GM12891 (cell line): ENCODE measurements at regions not wholly inside any gene's neighbourhood (a gene's known extent, or its start where the extent isn't known, plus 50 kb on each side); places are given as distances from the start of the nearest gene placed in this dataset.
"Not testable (repeated sequence)": the region's sequence is repeated elsewhere in the genome, so short reads cannot be mapped to it uniquely, and the experiment has no call there.

Experiments used
- DNase-seq: peaks from one replicate; pipeline ENCODE4 v3.0.0; 2011; ENCODE audit warnings: low spot score; ENCODE audit not compliant: insufficient read length
- FAIRE-seq: peaks from 2 replicates; lab custom pipeline; 2011; peaks lifted over from hg19 to GRCh38; lab: Jason Lieb, UNC
- PAX5 ChIP-seq: IDR thresholded peaks from 2 replicates; pipeline ENCODE4 v1.6.1; 2011; ENCODE audit warnings: low read length, moderate library complexity, mild to moderate bottlenecking; ENCODE audit not compliant: insufficient read depth, severe bottlenecking
- POLR2A ChIP-seq: IDR thresholded peaks from 2 replicates; pipeline ENCODE4 v1.6.1; 2011; ENCODE audit warnings: low read depth, low read length, control low read depth
- POLR2AphosphoS5 ChIP-seq: IDR thresholded peaks from 2 replicates; pipeline ENCODE4 v1.6.1; 2011; ENCODE audit warnings: low read depth, low read length, control low read depth
- POU2F2 ChIP-seq: IDR thresholded peaks from 2 replicates; pipeline ENCODE4 v1.6.1; 2011; ENCODE audit warnings: low read depth, mild to moderate bottlenecking, control low read depth, low read length, moderate library complexity
- SPI1 ChIP-seq: IDR thresholded peaks from 2 replicates; pipeline ENCODE4 v1.6.1; 2011; ENCODE audit warnings: low read depth, low read length, control low read depth
- TAF1 ChIP-seq: IDR thresholded peaks from 2 replicates; pipeline ENCODE4 v1.6.1; 2011; ENCODE audit warnings: low read depth, low read length, control low read depth

DNA sequence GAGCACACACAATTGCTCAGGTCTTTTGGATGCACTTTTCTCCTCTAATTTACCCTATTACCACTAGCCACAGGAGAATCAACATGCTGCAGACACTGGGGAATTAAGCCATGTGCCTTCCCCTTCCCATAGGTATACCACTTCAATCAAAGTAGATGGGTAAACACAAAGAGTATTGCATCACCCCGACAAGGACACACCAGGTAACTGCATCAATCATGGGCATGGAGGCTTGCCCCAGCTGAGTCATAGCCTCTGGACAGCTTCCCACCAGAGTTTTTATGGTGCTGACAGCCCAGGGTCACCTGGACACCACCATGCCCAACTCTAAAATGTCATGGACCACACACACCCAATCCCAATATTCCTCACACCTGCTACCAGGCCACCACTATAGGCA is 197.2 kb upstream of the AR start:
- TF ChIP-seq POU2F2 (no peak), TAF1 (no peak), PAX5 (no peak), POLR2AphosphoS5 (no peak), SPI1 (no peak), POLR2A (no peak)
- DNase-seq (no peak), FAIRE-seq (no peak)

DNA sequence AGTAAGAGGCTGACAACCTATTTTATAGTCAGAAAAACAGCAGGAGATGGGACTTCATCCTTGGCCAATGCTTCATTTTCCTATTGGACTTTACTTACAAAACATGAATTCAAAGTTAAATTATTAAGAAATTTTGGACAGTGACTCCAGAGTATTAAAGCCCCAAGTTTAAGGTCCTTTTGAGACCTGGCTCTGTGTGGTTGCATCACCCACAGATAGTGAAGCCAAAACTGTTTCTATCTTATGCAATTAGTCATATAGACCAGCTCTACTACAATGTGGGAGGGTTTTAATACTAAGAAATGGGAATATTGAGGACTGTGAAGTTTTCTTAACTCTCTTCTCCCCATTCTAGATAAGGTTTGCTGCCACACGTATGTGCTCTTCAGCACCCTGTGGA is 196.7 kb upstream of the AR start:
- no peak for TF ChIP-seq POLR2A
- TF ChIP-seq SPI1 = no peak
- TF ChIP-seq TAF1 = no peak
- TF ChIP-seq POLR2AphosphoS5 = no peak
- TF ChIP-seq POU2F2 = no peak
- TF ChIP-seq PAX5 = no peak
- FAIRE-seq (no peak), DNase-seq (no peak)

DNA sequence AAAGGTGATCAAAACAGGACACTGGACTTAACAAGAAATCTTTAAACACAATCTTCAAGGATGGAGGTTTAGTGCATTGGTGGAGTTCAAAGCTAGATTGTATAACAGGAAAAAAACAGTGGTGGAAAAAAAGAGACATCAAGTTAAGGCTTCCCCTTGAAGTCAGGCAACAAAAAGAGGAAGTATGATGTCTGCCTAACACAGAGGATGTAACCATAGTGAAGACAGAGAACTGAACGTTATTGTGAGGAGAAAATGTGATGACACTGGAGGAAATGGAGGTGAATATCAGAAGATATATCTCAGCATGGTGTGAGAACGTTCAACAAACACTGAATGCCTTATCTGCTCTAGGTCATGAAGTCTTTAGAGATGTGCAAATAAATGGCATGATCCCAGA is 192.4 kb upstream of the AR start:
- no peak for TF ChIP-seq POU2F2
- no peak for TF ChIP-seq POLR2AphosphoS5
- no peak for TF ChIP-seq SPI1
- TF ChIP-seq PAX5 = no peak
- TF ChIP-seq TAF1 = no peak
- TF ChIP-seq POLR2A = no peak
- DNase-seq (no peak), FAIRE-seq (peak; percentile 20)

DNA sequence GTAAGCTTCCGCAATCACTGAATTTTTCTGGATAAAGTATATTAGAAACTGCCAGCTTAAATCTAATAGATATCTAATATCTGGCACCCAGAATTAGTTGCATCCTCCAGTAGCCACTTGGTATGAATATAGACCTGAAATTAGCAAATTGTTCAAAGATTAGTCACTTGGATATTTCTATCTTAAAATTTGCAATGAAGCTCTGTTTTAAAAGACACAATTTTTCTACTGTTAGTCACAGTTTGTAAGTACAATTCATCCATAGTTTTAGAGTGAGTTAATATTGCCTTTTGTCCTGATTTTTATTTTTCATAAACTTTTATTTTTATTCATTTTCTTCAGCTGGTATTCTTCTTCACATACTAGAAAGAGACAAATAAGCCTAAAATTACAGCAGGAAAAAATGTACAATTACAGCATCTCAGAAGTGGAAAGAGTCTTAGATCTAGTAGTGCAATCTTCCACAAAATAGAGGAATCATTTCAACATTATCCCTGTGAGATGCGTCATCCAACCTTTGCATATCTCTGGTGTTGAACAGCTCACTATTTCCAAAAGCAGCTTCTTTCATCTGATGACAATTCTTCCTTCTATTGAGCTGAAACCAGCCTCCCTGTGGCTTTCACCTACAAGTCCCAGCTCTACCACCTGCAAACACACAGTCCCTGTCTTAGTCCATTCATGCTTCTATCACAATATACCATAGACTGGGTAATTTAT is 190.0 kb upstream of the AR start:
- DNase-seq (no peak), FAIRE-seq (no peak)
- no peak for TF ChIP-seq PAX5
- no peak for TF ChIP-seq POLR2AphosphoS5
- no peak for TF ChIP-seq POU2F2
- TF ChIP-seq TAF1 = no peak
- no peak for TF ChIP-seq POLR2A
- TF ChIP-seq SPI1 = no peak

DNA sequence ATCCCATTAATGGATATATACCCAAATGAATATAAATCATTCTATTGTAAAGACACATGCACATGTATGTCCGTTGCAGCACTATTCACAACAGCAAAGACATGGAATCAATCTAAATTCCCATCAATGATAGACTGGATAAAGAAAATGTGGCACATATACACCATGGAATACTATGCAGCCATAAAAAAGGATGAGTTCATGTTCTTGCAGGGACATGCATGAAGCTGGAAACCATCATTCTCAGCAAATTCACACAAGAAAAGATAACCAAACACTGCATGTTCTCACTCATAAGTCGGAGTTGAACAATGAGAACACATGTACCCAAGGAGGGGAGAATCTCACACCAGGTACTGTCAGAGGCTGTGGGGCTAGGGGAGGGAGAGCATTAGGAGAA is 182.6 kb upstream of the AR start:
- DNase-seq, FAIRE-seq: not testable (repeated sequence)

DNA sequence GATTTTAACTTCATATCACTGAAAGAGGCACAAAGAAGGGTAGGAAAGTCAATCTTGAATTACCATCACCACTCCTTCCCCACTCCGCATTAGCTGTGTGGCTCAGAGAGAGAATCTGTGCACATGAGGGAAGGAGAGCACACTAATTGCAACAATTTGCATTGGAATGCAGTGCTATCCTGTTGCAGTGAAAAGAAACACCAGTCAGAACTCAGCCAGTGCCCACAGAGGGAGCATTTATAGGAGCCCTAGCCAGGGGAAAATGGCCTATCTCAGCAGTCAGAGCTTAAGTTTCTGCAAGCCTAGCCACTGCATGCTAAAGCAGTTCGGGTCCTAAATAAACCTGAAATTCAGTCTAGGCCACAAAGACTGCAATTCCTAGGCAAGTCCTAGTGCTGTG is 159.4 kb upstream of the AR start:
- DNase-seq (no peak), FAIRE-seq (no peak)
- no peak for TF ChIP-seq POU2F2

DNA sequence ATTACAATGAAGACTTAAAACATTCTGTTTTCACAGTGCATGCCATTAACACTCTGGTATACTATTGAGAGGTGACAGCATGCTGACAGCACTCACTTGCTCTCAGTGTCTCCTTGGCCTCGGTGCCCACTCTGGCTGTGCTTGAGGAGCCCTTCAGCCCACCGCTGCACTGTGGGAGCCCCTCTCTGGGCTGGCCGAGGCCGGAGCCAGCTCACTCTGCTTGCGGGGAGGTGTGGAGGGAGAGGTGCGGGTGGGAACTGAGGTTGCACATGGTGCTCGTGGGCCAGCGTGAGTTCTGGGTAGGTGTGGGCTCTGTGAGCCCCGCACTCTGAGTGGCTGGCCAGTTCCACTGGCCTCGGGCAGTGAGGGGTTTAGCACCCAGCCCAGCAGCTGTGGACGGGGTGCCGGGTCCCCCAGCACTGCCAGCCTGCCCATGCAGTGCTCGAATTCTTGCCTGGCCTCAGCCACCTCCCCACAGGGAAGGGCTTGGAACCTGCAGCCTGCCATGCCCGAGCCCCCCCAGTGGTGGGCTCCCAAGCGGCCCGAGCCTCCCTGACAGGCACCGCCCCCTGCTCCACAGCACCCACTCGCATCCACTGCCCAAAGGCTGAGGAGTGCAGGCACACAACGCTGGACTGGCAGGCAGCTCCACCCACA is 135.3 kb upstream of the AR start:
- FAIRE-seq (no peak), DNase-seq (no peak)
- TF ChIP-seq SPI1 (no peak), TAF1 (no peak), POLR2A (no peak), PAX5 (no peak), POLR2AphosphoS5 (no peak), POU2F2 (no peak)

DNA sequence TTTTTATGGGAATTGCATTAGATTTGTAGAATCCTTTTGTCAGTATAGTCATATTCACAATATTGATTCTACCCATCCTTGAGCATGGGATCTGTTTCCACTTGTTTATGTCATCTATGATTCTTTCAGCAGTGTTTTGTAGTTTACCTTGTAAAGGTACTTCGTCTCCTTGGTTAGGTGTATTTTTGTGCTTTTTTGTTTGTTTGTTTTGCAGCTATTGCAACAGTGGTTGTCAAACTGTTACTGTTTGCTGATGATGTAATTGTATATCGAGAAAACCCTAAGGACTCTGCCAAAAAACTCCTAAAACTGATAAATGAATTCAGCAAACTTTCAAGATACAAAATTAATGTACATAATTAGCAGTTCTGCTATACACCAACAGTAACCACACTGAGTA is 127.9 kb upstream of the AR start:
- no peak for FAIRE-seq
- DNase-seq = no peak
- no peak for TF ChIP-seq PAX5
- no peak for TF ChIP-seq POLR2A
- no peak for TF ChIP-seq POU2F2
- no peak for TF ChIP-seq SPI1

DNA sequence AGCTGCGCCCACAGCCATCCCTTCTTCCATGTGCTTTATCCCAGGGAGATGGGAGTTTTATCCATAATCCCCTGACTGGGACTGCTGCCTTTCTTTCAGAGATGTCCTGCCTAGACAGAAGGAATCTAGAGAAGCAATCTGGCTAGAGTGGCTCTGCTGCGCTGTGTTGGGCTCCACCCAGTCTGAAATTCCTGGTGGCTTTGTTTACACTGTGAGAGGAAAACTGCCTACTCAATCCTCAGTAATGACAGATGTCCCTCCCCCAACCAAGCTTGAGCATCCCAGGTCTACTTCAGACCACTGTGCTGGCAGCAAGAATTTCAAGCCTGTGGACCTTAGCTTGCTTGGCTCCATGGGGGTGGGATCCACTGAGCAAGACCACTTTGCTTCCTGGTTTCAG is 116.9 kb upstream of the AR start:
- DNase-seq = no peak
- no peak for FAIRE-seq
- TF ChIP-seq TAF1 (no peak), PAX5 (no peak), POLR2A (no peak), SPI1 (no peak), POU2F2 (no peak), POLR2AphosphoS5 (no peak)

DNA sequence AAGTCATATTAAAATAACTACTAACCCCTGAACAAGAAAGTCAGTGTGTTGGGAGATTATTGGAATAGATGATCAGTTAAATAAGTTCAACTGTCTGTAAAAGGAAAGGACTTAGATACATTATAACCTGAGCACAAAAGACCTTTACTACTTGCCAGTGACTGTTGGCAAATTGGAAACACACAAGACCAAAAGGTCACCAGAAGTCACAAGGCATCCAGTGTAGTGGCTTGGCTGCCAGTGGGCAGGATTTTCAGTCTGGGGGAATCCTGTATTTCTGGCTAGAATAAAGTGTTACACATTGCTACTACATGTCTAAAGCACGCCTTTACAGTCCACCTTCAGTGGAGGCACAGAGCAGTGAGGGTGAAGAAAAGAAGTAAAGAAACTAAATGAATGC is 108.3 kb upstream of the AR start:
- no peak for FAIRE-seq
- no peak for TF ChIP-seq POLR2A
- TF ChIP-seq SPI1 = no peak
- TF ChIP-seq POLR2AphosphoS5 = no peak
- no peak for TF ChIP-seq PAX5
- no peak for TF ChIP-seq TAF1
- TF ChIP-seq POU2F2 = no peak
- no peak for DNase-seq
